HEK293 (cell line): ENCODE measurements at regions not wholly inside any gene's neighbourhood (a gene's known extent, or its start where the extent isn't known, plus 50 kb on each side); places are given as distances from the start of the nearest gene placed in this dataset.

Experiments used
- KLF16 ChIP-seq: fragments of 450-650 bp; formaldehyde crosslinking; IDR thresholded peaks from 2 replicates; pipeline ENCODE4 v1.5.1; 2017; ENCODE audit warnings: missing biosample characterization, missing genetic modification characterization
- ZFP3 ChIP-seq: fragments of 450-650 bp; formaldehyde crosslinking; IDR thresholded peaks from 2 replicates; pipeline ENCODE4 v1.5.1; 2016; ENCODE audit warnings: low read depth, missing biosample characterization, missing genetic modification characterization
- ZNF626 ChIP-seq: fragments of 450-650 bp; sonication (Bioruptor Pico); formaldehyde crosslinking; IDR thresholded peaks from 2 replicates; pipeline ENCODE4 v1.5.1; 2018; ENCODE audit warnings: missing biosample characterization, missing genetic modification characterization, inconsistent platforms

GRCh38 chr18:60873708-60874107 lies 459.5 kb upstream of the CDH20 start:
- TF ChIP-seq KLF16 (tag by site-specific recombination) (no peak), ZFP3 (tag by site-specific recombination) (no peak), ZNF626 (no peak)
